HepG2 (cell line): ENCODE measurements at regions not wholly inside any gene's neighbourhood (a gene's known extent, or its start where the extent isn't known, plus 50 kb on each side); places are given as distances from the start of the nearest gene placed in this dataset.

Experiments used
- BCL6 ChIP-seq: IDR thresholded peaks from 2 replicates; pipeline ENCODE4 v1.6.1; 2016; ENCODE audit warnings: missing genetic modification reagents, missing compliant biosample characterization
- CEBPZ ChIP-seq: IDR thresholded peaks from 2 replicates; pipeline ENCODE4 v1.6.1; 2012; ENCODE audit warnings: low read length, improper control_type of control experiment
- CREB1 ChIP-seq, 2 experiments: fragments of 450-650 bp in 1 of 2; IDR thresholded peaks; 2 replicates each; pipeline ENCODE4 v1.6.1; 2016 to 2017; ENCODE audit warnings: control low read depth in 1 of 2, mild to moderate bottlenecking in 1 of 2, missing compliant biosample characterization in 1 of 2, missing genetic modification characterization in 1 of 2
- EP300 ChIP-seq, 3 experiments: sonication (generic) in 1 of 3; formaldehyde crosslinking in 1 of 3; IDR thresholded peaks; 2 replicates each; pipeline versions ENCODE4 v1.5.1 to v1.6.1; 2011 to 2020; ENCODE audit warnings: low read depth in 2 of 3, low read length in 2 of 3, borderline replicate concordance in 1 of 3, improper control_type of control experiment in 1 of 3, mild to moderate bottlenecking in 1 of 3, missing genetic modification reagents in 1 of 3, moderate library complexity in 1 of 3
- ETV5 ChIP-seq: IDR thresholded peaks from 2 replicates; pipeline ENCODE4 v1.6.1; 2018; ENCODE audit warnings: missing biosample characterization, missing genetic modification reagents, inconsistent platforms, borderline replicate concordance
- FOXP1 ChIP-seq, 2 experiments: fragments of 450-650 bp in 1 of 2; IDR thresholded peaks; 2 replicates each; pipeline ENCODE4 v1.6.1; 2017 to 2018; ENCODE audit warnings: antibody characterized with exemption in 1 of 2
- GATA4 ChIP-seq: sonication (generic); IDR thresholded peaks from 2 replicates; pipeline ENCODE4 v1.6.1; 2016; ENCODE audit warnings: antibody characterized with exemption, low read depth, borderline replicate concordance
- HHEX ChIP-seq: IDR thresholded peaks from 2 replicates; pipeline ENCODE4 v1.6.1; 2016; ENCODE audit warnings: control low read depth
- HNF4A ChIP-seq: sonication (generic); formaldehyde crosslinking; IDR thresholded peaks from 2 replicates; pipeline ENCODE4 v1.4.0; 2020; ENCODE audit warnings: missing genetic modification reagents
- NCOA1 ChIP-seq: sonication (generic); formaldehyde crosslinking; IDR thresholded peaks from 2 replicates; pipeline ENCODE4 v1.9.0; 2021; ENCODE audit warnings: missing genetic modification reagents
- RBFOX2 ChIP-seq: fragments of 200-400 bp; formaldehyde crosslinking; IDR thresholded peaks from 2 replicates; pipeline ENCODE4 v1.6.1; 2017; ENCODE audit warnings: low read depth, mild to moderate bottlenecking, low read length
- RFX1 ChIP-seq: fragments of 450-650 bp; IDR thresholded peaks from 2 replicates; pipeline ENCODE4 v1.6.1; 2017
- SOX6 ChIP-seq, 2 experiments: fragments of 450-650 bp in 1 of 2; sonication (generic) in 1 of 2; formaldehyde crosslinking in 1 of 2; IDR thresholded peaks; 2 replicates each; pipeline versions ENCODE4 v1.4.0 to v1.6.1; 2017 to 2020; ENCODE audit warnings: antibody characterized with exemption in 1 of 2, mild to moderate bottlenecking in 1 of 2, missing genetic modification reagents in 1 of 2
- STAT5B ChIP-seq: sonication (generic); formaldehyde crosslinking; IDR thresholded peaks from 2 replicates; pipeline ENCODE4 v1.4.0; 2020; ENCODE audit warnings: missing genetic modification reagents
- ZBTB4 ChIP-seq: sonication (generic); formaldehyde crosslinking; IDR thresholded peaks from 2 replicates; pipeline ENCODE4 v1.4.0; 2020; ENCODE audit warnings: missing genetic modification reagents, mild to moderate bottlenecking, borderline replicate concordance
- ZNF20 ChIP-seq: sonication (generic); formaldehyde crosslinking; IDR thresholded peaks from 2 replicates; pipeline ENCODE4 v1.4.0; 2020; ENCODE audit warnings: mild to moderate bottlenecking, moderate library complexity, missing genetic modification reagents
- ZNF552 ChIP-seq: sonication (generic); formaldehyde crosslinking; IDR thresholded peaks from 2 replicates; pipeline ENCODE4 v1.9.0; 2022; ENCODE audit warnings: missing genetic modification reagents, mild to moderate bottlenecking, borderline replicate concordance
- ZNF567 ChIP-seq: sonication (generic); formaldehyde crosslinking; IDR thresholded peaks from 2 replicates; pipeline ENCODE4 v1.8.1; 2023; ENCODE audit warnings: mild to moderate bottlenecking, missing genetic modification reagents, borderline replicate concordance
- ZNF7 ChIP-seq: IDR thresholded peaks from 2 replicates; pipeline ENCODE4 v1.6.1; 2016; ENCODE audit warnings: missing biosample characterization, missing genetic modification reagents
- TF ChIP-seq, protein P1 (sequence below): sonication (generic); formaldehyde crosslinking; IDR thresholded peaks from 2 replicates; pipeline ENCODE4 v1.9.0; 2022; ENCODE audit warnings: missing genetic modification reagents, mild to moderate bottlenecking, borderline replicate concordance
- TF ChIP-seq, protein P2 (sequence below): fragments of 450-650 bp; IDR thresholded peaks from 2 replicates; pipeline ENCODE4 v1.6.1; 2017

- TF ChIP-seq, protein P1, sequence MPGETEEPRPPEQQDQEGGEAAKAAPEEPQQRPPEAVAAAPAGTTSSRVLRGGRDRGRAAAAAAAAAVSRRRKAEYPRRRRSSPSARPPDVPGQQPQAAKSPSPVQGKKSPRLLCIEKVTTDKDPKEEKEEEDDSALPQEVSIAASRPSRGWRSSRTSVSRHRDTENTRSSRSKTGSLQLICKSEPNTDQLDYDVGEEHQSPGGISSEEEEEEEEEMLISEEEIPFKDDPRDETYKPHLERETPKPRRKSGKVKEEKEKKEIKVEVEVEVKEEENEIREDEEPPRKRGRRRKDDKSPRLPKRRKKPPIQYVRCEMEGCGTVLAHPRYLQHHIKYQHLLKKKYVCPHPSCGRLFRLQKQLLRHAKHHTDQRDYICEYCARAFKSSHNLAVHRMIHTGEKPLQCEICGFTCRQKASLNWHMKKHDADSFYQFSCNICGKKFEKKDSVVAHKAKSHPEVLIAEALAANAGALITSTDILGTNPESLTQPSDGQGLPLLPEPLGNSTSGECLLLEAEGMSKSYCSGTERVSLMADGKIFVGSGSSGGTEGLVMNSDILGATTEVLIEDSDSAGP (CRISPR knock-in tag), result no peak
- TF ChIP-seq, protein P2, sequence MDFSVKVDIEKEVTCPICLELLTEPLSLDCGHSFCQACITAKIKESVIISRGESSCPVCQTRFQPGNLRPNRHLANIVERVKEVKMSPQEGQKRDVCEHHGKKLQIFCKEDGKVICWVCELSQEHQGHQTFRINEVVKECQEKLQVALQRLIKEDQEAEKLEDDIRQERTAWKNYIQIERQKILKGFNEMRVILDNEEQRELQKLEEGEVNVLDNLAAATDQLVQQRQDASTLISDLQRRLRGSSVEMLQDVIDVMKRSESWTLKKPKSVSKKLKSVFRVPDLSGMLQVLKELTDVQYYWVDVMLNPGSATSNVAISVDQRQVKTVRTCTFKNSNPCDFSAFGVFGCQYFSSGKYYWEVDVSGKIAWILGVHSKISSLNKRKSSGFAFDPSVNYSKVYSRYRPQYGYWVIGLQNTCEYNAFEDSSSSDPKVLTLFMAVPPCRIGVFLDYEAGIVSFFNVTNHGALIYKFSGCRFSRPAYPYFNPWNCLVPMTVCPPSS, result no peak
- TF ChIP-seq HHEX (peak; percentile 65; the same call in 1 of the 2 replicates), NCOA1 (CRISPR knock-in tag) (no peak), HNF4A (0 out of 2 replicates have a peak, but pooled peaks have one; percentile 24), RBFOX2 (no peak), CREB1 (IDR thresholded peaks at IDR 0.05) (no peak), CREB1 (CRISPR knock-in tag; IDR thresholded peaks at IDR 0.05) (no peak), EP300 (IDR thresholded peaks at IDR 0.05; ENCODE audit: low read depth in 2 of 2, low read length in 2 of 2) (peak in 1 of 2 experiments; percentile 49; a peak in 1 of 4 replicates), EP300 (CRISPR knock-in tag; IDR thresholded peaks at IDR 0.05; ENCODE audit: borderline replicate concordance) (no peak), BCL6 (CRISPR knock-in tag) (peak; percentile 59; the same call in 1 of the 2 replicates), CEBPZ (no peak), ETV5 (no peak), ZNF20 (CRISPR knock-in tag) (no peak), STAT5B (CRISPR knock-in tag) (no peak), ZBTB4 (CRISPR knock-in tag) (no peak), SOX6 (IDR thresholded peaks at IDR 0.05) (no peak), SOX6 (CRISPR knock-in tag; IDR thresholded peaks at IDR 0.05) (peak; percentile 23; the same call in 1 of the 2 replicates), ZNF7 (CRISPR knock-in tag) (no peak), ZNF567 (CRISPR knock-in tag) (no peak), GATA4 (no peak), ZNF552 (CRISPR knock-in tag) (no peak), RFX1 (no peak), FOXP1 (IDR thresholded peaks at IDR 0.05) (no peak), FOXP1 (CRISPR knock-in tag; IDR thresholded peaks at IDR 0.05) (peak; percentile 39; the same call in 1 of the 2 replicates)
These were observed 83.5 kb upstream of the FAT3 start (continued) for GRCh38 chr11:92141159-92141558.
